ENCODE measurements at regions not wholly inside any gene's neighbourhood (a gene's known extent, or its start where the extent isn't known, plus 50 kb on each side); places are given as distances from the start of the nearest gene placed in this dataset.
"Not testable (repeated sequence)": the region's sequence is repeated elsewhere in the genome, so short reads cannot be mapped to it uniquely, and the experiment has no call there.

DNA sequence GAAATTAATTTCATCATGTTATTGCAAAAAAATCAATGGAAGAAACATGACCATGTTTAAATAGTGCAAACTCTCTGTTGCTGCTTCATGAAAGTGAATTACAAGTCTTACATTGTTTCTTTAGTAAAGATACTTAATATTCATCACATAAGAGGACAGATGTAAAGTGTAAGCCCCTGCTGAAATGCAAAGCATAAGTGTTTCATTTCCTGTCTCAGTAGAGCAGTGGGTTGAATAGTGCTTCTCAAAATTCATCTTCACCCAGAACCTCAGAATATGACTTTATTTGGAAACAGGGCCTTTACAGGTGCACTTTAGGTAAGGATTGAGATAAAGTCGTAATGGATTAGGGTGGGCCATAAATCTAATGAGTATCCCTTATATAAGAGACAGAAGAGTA lies 738.4 kb upstream of the RGS18 start:
- intact Hi-C loops (cut with DNase I): no loop called here
- no peak for DNase-seq (ENCODE audit: low spot score)

DNA sequence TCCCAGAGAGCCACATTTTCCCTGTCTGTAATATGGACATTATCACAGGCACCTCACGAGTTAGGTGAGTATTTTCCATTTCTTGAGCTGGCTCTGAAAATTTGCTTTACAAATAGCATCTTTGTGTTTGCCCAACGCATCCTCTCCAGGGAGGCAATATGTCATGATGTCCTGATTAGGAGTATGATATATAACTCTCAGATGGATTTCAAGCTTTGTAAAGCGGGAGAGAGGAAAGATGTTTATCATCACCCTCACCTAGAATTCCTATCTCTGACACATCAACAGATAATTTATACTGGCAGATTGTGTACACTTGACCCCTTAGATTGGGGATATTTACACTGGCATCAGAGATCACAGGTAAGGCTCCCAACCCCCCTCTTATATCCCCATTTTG lies 730.7 kb upstream of the RGS18 start:
- no peak for DNase-seq (ENCODE audit: low spot score)
- intact Hi-C loops (cut with DNase I): no loop called here

DNA sequence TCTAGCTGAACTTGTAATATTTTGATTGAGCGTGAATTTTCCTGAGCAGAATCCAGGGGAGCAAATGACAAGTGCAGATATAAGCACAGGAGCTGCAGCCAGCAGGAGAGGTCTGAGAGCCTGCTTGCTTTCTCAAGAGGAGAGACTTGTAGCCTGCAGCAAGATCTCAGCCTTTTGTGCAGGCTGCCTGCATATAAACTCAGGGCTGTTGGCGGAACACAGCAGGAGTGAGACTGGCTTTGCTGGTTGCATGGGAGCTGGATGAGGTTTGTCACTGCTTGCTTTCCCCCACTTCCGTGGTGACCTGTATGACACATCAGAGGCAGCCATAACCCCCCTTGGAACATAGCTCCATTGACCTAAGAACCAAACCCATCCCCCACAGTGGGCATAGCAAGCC lies 725.4 kb upstream of the RGS18 start:
- DNase-seq (ENCODE audit: low spot score): no peak

DNA sequence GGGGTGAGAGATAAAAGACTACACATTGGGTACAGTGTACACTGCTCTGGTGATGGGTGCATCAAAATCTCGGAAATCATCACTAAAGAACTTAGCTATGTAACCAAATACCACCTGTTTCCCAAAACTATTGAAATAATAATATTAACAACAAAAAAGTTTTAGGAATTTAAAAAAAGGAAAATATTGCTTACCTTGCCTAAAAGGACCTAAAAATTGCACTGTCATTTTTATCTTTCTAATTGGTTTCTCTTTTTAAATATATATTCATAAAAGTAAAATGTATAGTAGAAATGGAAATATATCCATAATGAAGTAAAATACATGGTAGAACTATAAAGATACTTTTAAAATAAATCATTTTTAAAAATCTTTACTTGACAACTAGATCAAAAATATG lies 719.3 kb upstream of the RGS18 start:
- intact Hi-C loops (cut with DNase I): no loop called here

More for the DNA sequence above, 725.4 kb upstream of the RGS18 start:
- intact Hi-C loops (cut with DNase I): no loop called here

DNA sequence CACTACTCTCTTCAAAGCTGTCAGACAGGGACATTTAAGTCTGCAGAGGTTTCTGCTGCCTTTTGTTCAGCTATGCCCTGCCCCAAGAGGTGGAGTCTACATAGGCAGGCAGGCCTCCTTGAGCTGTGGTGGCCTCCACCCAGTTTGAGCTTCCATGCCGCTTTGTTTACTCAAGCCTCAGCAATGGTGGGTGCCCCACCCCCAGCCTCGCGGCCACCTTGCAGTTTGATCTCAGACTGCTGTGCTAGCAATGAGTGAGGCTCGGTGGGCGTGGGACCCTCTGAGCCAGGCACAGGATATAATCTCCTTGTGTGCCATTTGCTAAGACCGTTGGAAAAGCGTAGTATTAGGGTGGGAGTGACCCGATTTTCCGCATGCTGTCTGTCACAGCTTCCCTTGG lies 710.0 kb upstream of the RGS18 start:
- DNase-seq (ENCODE audit: low spot score); intact Hi-C loops (cut with DNase I): not testable (repeated sequence)

More for the DNA sequence above, 719.3 kb upstream of the RGS18 start:
- no peak for DNase-seq (ENCODE audit: low spot score)

DNA sequence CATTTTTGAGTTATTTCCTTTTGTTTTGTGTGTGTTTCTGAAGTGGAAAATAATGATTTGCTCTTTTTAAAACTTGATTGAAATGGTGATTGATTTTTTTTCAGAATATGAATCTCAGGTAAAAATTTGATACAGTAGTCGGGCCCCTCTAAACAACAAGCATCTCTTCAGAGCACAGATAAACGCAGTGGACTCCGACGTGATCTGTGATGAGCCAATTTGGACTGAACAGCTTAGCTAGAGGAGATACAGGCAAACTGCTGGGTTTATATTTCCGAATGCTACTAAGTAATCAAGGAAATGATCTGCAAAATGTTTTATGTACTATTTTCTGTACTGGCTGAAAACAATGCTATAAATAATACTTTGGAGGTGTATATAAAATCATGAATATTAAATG lies 705.7 kb upstream of the RGS18 start:
- DNase-seq (ENCODE audit: low spot score): no peak
- intact Hi-C loops (cut with DNase I): no loop called here

DNA sequence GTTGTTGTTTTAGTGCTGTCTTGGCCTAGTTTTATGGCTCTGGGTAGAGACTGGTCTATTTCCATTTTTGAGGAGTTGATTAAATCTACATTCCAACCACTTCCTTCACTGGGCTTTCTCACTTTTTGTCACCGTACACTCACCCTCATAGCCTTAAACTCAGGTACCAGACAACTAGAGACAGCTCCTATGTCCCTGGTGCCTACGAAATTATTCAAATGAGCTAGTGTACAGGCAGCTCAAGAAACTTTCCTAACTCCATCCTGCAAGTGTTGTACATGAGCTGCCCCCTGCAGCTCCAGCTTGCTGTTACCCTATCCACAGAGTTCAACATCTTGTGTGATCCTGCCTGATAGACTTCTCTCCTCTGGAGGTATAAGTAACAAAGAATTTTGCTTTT lies 704.8 kb upstream of the RGS18 start:
- no peak for DNase-seq (ENCODE audit: low spot score)
- intact Hi-C loops (cut with DNase I): no loop called here

DNA sequence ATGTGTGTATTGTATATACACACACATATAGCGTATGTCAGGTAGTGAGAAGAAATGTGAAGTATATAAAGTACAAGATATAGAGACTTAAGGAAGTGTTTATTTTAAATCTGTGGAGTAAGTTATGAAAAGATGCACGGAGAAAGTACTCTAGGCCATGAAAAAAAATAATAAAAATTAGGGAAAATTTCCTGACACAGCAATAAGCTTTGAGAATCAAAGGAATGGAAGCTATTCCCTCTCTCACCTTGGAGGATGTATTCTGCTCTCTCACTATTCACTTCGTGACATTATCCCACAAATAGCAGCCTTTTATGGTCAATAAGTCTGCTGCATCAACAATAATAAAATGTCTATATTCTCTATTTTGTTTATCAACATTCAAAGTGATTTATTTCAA lies 700.4 kb upstream of the RGS18 start:
- no peak for DNase-seq (ENCODE audit: low spot score)
- intact Hi-C loops (cut with DNase I): no loop called here

DNA sequence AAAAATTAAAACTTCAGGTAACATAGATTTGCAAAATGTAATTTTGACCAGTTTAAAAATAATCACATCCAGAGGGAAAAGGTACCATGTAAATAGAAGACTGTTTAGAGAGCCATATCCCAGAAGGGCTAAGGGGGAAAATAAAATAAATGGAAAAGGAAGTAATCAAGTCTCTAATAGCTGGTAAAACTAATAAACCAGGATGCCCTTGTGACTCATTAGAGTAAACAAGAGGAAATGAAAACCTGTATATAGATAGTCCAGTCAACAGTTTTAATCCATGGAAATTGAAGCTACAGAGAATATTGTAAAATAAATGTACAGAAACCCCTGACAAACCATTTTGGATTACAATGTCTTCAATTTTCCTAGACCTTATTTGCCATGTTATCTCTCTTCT lies 698.0 kb upstream of the RGS18 start:
- intact Hi-C loops (cut with DNase I): no loop called here
- DNase-seq (ENCODE audit: low spot score): no peak

DNA sequence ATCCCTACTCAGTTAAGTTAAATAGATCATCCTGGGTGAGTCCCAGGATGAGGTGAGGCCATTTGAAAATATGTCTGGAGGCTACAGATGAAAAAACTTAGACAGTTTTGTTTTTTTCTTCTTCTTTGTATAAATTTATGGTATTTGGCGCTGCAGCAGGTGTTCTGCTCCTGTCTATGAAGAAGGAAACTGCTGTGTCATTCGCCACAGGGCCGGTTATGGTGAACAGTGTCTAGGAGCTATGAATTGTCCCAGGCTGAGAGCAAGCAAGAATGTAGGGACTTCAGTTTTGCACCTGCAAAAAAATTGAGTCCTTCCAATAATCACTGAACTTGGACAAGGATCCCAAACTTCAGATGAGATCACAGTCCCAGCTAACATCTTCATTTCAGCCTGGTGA lies 674.3 kb upstream of the RGS18 start:
- intact Hi-C loops (cut with DNase I): no loop called here
- no peak for DNase-seq (ENCODE audit: low spot score)

DNA sequence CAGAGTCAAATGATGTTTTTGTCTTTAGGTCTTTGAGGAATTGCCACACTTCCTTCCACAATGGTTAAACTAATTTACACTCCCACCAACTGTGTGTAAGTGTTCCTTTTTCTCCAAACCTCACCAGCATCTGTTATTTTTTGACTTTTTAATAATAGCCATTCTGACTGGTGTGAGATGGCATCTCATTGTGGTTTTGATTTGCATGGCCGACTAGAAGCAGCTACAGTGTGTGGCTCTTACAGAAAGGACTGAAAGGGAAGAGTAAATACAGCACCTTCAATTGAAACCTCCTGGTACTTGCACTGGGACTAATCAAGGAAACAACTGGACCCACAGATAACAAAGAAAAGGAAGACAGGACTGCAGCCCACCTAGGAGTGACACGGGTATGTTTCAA lies 668.0 kb upstream of the RGS18 start:
- intact Hi-C loops (cut with DNase I): no loop called here
- DNase-seq (ENCODE audit: low spot score): no peak

DNA sequence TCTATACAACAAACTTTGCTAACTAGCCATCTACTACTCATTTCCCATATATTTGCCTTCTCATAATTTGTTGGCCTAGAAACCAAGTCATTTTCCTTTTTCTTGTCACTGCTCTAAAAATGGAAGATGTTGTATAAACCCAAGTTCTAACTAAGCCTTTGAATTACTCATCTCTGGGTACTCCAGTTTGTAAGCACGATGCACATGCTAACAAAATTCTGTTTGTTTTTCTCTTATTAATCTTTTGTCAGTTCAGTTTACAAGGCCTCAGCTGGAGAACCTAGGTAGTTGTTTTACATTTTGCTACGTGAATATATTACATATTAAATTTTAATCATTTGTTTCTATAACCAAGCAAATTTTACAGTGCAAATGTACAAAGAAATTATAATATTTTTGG lies 663.2 kb upstream of the RGS18 start:
- intact Hi-C loops (cut with DNase I): no loop called here
- no peak for DNase-seq (ENCODE audit: low spot score)

DNA sequence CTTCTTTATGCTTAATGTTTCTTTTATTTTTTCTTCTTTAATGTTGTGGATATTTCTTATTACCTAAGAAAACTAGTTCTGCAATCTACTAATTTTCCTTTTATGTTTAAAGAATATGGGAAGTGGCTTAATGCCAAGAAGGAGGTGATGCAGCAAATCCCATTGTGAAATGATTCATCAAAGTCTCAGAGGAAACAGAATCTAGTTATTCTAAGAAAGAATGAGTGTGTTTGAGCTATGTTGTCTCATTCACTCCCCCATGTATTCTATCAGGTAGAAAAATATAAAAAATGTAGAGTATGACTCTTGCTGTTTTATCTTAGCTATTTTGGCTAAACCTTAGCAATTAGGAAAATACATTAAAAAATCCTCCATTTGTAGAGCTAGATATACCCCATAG lies 659.9 kb upstream of the RGS18 start:
- intact Hi-C loops (cut with DNase I): no loop called here

DNA sequence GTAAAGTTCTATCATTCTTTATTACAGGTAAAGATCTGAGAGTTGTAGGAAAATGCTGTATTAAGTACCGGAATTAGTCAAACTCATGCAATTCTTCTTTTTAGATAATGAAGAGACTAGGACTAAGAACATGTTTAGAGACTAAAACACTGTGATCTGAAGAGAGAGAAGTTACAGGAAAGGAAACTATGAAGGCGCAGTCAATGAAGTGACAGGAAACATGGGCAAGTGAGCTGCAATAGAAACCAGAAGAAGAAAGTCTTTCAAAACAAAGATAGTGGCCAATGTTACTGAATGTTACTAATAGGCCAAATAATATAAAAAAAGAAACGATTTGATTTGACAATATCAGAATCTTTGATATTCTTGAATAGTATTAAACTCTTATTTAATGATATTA lies 659.4 kb upstream of the RGS18 start:
- no peak for DNase-seq (ENCODE audit: low spot score)
- intact Hi-C loops (cut with DNase I): no loop called here

More for the DNA sequence above, 659.9 kb upstream of the RGS18 start:
- no peak for DNase-seq (ENCODE audit: low spot score)

DNA sequence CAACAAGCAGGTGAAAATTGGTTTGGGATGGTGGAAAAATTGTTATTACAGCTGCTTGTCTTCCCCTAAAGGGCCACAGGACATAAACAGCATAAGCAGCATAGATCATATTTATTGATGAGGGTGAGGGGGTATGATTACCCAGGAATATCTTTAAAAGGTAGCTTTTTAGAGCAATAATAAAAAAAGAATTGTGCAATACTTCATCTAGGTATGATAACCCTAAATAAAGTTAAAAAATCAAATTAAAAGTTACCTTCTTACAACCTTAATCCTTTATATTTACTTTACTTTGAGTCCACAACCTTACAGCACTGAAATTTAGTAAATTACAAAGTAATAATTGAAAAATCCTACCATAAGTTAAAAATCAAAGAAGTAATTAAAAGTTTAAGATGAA lies 653.3 kb upstream of the RGS18 start:
- intact Hi-C loops (cut with DNase I): no loop called here

DNA sequence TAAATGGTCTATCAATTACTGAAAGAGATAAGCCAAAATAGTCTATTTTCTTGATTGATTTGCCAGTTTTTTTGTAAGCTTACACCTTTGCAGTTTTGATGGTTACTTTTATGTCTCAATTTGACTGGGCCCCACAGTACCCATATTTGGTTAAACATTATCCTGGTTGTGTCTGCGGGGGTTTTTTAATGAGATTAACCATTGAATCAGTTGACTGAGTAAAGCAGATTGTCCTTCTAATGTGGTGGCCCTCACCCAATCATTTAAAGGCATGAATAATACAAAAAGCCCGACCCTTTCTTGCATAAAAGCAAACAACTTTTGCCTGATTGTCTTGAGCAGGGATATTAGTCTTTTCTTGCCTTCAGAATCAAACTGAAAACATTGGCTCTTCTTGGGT lies 650.0 kb upstream of the RGS18 start:
- DNase-seq (ENCODE audit: low spot score): no peak
- intact Hi-C loops (cut with DNase I): no loop called here

More for the DNA sequence above, 653.3 kb upstream of the RGS18 start:
- DNase-seq (ENCODE audit: low spot score): no peak

DNA sequence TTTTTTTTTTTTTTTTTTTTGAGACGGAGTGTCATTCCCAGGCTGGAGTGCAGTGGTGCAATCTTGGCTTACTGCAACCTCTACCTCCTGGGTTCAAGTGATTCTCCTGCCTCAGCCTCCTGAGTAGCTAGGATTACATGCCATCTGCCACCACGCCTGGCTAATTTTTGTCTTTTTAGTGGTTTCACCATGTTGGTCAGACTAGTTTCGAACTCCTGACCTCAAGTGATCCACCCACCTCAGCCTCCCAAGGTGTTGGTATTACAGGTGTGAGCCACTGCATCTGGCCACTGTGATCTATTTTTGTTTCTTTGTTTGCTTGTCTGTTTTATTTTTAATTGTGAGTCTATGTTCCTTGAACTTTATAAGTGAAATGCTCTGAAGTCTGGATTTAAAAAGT lies 646.8 kb upstream of the RGS18 start:
- intact Hi-C loops (cut with DNase I): not testable (repeated sequence)

DNA sequence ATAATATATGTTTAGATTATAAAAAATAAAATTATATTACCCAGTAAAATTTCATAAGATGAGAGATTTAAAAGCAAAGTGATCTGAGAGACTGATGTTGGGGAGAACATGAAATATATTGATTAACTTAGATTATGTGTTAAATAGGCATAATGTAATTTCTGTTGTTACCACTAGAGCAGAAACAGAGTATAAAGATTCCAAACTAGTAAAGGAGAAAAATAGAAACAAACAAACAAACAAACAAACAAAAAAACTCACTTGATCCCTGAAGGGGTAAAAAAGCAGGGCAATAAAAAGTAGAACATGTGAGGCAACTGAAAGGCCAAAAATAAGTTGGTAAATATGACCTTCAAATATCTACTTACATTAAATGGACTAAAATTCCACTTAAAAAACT lies 640.4 kb upstream of the RGS18 start:
- intact Hi-C loops (cut with DNase I): no loop called here
- no peak for DNase-seq (ENCODE audit: low spot score)

More for the DNA sequence above, 646.8 kb upstream of the RGS18 start:
- not testable (repeated sequence) for DNase-seq (ENCODE audit: low spot score)

DNA sequence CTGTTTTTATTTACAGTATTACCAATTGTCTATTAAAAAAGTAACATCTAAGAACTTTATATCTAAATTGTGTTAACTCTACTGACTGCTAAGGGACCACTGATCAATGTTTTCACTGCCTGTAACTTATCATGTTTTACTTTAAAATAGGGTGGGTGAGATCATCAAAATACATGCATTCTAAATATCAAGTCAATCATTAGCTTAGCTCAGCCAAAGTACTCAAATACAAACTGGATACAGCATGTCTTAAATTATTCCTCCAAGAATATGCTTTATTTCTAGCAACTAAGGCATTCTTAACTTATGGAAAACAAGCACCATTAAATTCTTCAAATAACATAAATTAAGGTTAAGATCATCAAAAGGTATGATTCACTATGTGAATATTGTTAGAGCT lies 638.7 kb upstream of the RGS18 start:
- DNase-seq (ENCODE audit: low spot score): no peak
- intact Hi-C loops (cut with DNase I): no loop called here

DNA sequence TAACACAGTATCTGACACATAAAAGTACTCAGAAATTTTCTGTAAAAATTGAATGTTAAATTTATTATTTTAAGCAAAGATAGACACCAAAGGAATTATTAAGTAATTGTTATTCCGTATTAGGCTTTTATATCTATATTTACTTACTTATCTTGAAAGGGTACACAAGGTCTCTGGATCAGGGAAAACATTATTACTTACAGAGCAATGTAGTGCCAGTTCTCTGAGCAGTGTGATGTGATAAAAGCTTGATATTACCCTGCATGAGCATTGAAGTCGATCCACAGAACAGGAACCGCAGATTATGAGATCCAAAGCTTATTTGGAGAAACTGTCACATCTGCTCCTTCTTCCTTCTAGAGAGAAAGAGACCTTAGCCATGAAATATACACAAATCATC lies 637.9 kb upstream of the RGS18 start:
- intact Hi-C loops (cut with DNase I): no loop called here
- DNase-seq (ENCODE audit: low spot score): no peak

DNA sequence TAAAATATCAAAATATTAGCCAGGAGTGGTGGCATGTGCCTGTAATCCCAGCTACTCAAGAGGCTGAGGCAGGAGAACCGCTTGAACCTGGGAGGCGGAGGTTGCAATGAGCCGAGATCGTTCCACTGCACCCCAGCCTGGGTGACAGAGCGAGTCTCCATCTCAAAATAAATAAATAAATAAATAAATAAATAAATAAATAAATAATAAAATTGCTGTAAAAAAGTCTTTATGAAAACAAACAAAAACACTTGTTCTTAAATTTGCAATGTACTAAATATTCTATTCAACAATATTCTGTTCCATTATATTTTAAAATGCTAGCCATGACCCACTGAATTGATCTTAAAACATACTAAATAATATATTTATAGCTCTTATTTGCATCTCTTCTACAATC lies 632.3 kb upstream of the RGS18 start:
- DNase-seq (ENCODE audit: low spot score); intact Hi-C loops (cut with DNase I): not testable (repeated sequence)

DNA sequence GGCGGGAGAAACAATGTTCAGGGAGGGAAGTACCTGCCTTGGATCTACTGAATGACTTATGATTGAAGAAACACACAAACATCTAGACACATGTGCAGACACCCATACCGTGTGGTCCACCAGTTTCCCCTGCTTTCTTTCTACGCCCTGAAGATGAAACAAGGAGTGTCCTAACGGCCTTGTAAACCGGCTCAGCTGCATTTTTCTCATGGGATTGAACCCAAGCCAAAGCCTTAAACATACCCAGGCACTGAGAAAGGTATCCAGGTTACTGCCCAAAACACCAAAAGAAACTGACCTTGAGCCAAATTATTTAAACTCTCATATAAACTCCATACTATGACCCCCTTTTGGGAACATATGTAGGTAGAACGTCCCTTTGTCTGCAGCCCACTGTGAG lies 630.0 kb upstream of the RGS18 start:
- no peak for DNase-seq (ENCODE audit: low spot score)
- intact Hi-C loops (cut with DNase I): no loop called here

DNA sequence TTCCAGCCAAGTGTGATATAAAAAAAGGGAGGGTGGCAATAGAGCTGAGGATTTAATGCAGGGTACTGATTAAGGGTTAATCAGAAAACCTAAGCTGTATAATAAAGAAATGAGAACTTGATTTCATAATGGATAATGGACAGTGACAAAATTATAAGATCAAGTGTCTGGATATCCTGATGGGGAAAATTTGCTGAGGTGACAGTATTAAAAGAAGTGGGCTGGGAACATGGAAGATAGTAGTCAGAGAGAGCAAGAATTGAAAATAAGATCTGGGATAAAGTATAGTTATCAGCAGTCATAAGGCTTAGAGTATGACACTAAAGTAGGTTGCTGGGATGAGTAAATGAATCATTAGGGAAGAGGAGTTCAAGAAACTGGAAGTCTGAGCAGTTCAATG lies 627.3 kb upstream of the RGS18 start:
- intact Hi-C loops (cut with DNase I): no loop called here
- no peak for DNase-seq (ENCODE audit: low spot score)

Data from cardiac septum (tissue), 1 donor.